ENCODE measurements at regions not wholly inside any gene's neighbourhood (a gene's known extent, or its start where the extent isn't known, plus 50 kb on each side); places are given as distances from the start of the nearest gene placed in this dataset.

GRCh38 chr4:33068539-33068938 is 2348.4 kb downstream of the PCDH7 start:
- Histone ChIP-seq H3K4me2 (ENCODE audit: low read length) (no peak overlapping the region), H2AFZ (ENCODE audit: low read length) (no peak overlapping the region), H3K9me3 (ENCODE audit: low read length) (no peaks in the 10 kb centered on the region), H3K4me3 (ENCODE audit: low read depth, low read length, poor library complexity, severe bottlenecking) (no peak overlapping the region), H3K4me1 (ENCODE audit: insufficient read depth, low read length, severe bottlenecking) (no peaks in the 10 kb centered on the region), H3K9me2 (ENCODE audit: low read depth, low read length) (no peaks in the 10 kb centered on the region), H3K27ac (ENCODE audit: low read depth, low read length, poor library complexity, severe bottlenecking) (no peak overlapping the region), H3K36me3 (ENCODE audit: insufficient read depth, low read length) (no peaks in the 10 kb centered on the region), H3F3A (ENCODE audit: insufficient read depth, low read length) (no peaks in the 10 kb centered on the region), H3K27me3 (ENCODE audit: insufficient read depth, low read length) (no peaks in the 10 kb centered on the region), H4K20me1 (ENCODE audit: insufficient read depth, low read length) (no peaks in the 10 kb centered on the region), H3K9ac (ENCODE audit: low read length) (no peak overlapping the region), H3K79me2 (ENCODE audit: insufficient read depth, low read length) (no peaks in the 10 kb centered on the region)
- no peak for TF ChIP-seq EZH2 (IDR thresholded peaks at IDR 0.05; ENCODE audit: borderline replicate concordance, low read length)
- no peak for TF ChIP-seq CTCF (IDR thresholded peaks at IDR 0.05; ENCODE audit: low read length)

GRCh38 chr4:33071535-33071934 is 2351.4 kb downstream of the PCDH7 start:
- Histone ChIP-seq H3K9me2 (ENCODE audit: low read depth, low read length) (no peaks in the 10 kb centered on the region), H4K20me1 (ENCODE audit: insufficient read depth, low read length) (no peaks in the 10 kb centered on the region), H3K4me1 (ENCODE audit: insufficient read depth, low read length, severe bottlenecking) (no peaks in the 10 kb centered on the region), H3K27ac (ENCODE audit: low read depth, low read length, poor library complexity, severe bottlenecking) (no peak overlapping the region), H3K79me2 (ENCODE audit: insufficient read depth, low read length) (no peaks in the 10 kb centered on the region), H3K9me3 (ENCODE audit: low read length) (no peaks in the 10 kb centered on the region), H2AFZ (ENCODE audit: low read length) (no peak overlapping the region), H3K36me3 (ENCODE audit: insufficient read depth, low read length) (no peaks in the 10 kb centered on the region), H3K4me2 (ENCODE audit: low read length) (no peak overlapping the region), H3K9ac (ENCODE audit: low read length) (no peak overlapping the region), H3K4me3 (ENCODE audit: low read depth, low read length, poor library complexity, severe bottlenecking) (no peak overlapping the region), H3K27me3 (ENCODE audit: insufficient read depth, low read length) (no peaks in the 10 kb centered on the region), H3F3A (ENCODE audit: insufficient read depth, low read length) (no peaks in the 10 kb centered on the region)
- no peak for TF ChIP-seq EZH2 (IDR thresholded peaks at IDR 0.05; ENCODE audit: borderline replicate concordance, low read length)
- TF ChIP-seq CTCF (IDR thresholded peaks at IDR 0.05; ENCODE audit: low read length): no peak

GRCh38 chr4:33072298-33073089 is 2352.3 kb downstream of the PCDH7 start:
- Histone ChIP-seq H3K9ac (ENCODE audit: low read length) (no peak overlapping the region), H3K27ac (ENCODE audit: low read depth, low read length, poor library complexity, severe bottlenecking) (no peak overlapping the region), H3F3A (ENCODE audit: insufficient read depth, low read length) (no peaks in the 10 kb centered on the region), H2AFZ (ENCODE audit: low read length) (no peak overlapping the region), H3K36me3 (ENCODE audit: insufficient read depth, low read length) (no peaks in the 10 kb centered on the region), H3K9me2 (ENCODE audit: low read depth, low read length) (no peaks in the 10 kb centered on the region), H4K20me1 (ENCODE audit: insufficient read depth, low read length) (no peaks in the 10 kb centered on the region), H3K79me2 (ENCODE audit: insufficient read depth, low read length) (no peaks in the 10 kb centered on the region), H3K4me3 (ENCODE audit: low read depth, low read length, poor library complexity, severe bottlenecking) (no peak overlapping the region), H3K27me3 (ENCODE audit: insufficient read depth, low read length) (no peaks in the 10 kb centered on the region), H3K4me1 (ENCODE audit: insufficient read depth, low read length, severe bottlenecking) (no peaks in the 10 kb centered on the region), H3K4me2 (ENCODE audit: low read length) (no peak overlapping the region), H3K9me3 (ENCODE audit: low read length) (no peaks in the 10 kb centered on the region)
- no peak for TF ChIP-seq EZH2 (IDR thresholded peaks at IDR 0.05; ENCODE audit: borderline replicate concordance, low read length)
- TF ChIP-seq CTCF (IDR thresholded peaks at IDR 0.05; ENCODE audit: low read length): no peak

All from OCI-LY1 (cell line).